Loucy (cell line): ENCODE measurements at regions not wholly inside any gene's neighbourhood (a gene's known extent, or its start where the extent isn't known, plus 50 kb on each side); places are given as distances from the start of the nearest gene placed in this dataset.

Experiments
- H2AFZ ChIP-seq: fragments of 200-600 bp; sonication (generic); 2 replicates; pipeline ENCODE4 v1.6.0; 2016; ENCODE audit warnings: antibody characterized with exemption, mild to moderate bottlenecking, low read length, moderate library complexity
- H3F3A ChIP-seq: fragments of 200-600 bp; 2 replicates; pipeline ENCODE4 v1.6.0; 2016; ENCODE audit warnings: antibody characterized with exemption, low read depth, mild to moderate bottlenecking
- H3K27me3 ChIP-seq: fragments of 200-600 bp; sonication (generic); 2 replicates; pipeline ENCODE4 v1.6.1; 2014; ENCODE audit warnings: low read length, mild to moderate bottlenecking; ENCODE audit not compliant: insufficient read depth, poor library complexity, severe bottlenecking
- H3K36me3 ChIP-seq: fragments of 200-600 bp; sonication (generic); 2 replicates; pipeline ENCODE4 v1.6.1; 2016; ENCODE audit warnings: low read length; ENCODE audit not compliant: insufficient read depth
- H3K4me1 ChIP-seq: fragments of 200-600 bp; sonication (generic); 2 replicates; pipeline ENCODE4 v1.5.1; 2014; ENCODE audit warnings: low read length, mild to moderate bottlenecking; ENCODE audit not compliant: insufficient read depth, poor library complexity, severe bottlenecking
- H3K4me2 ChIP-seq: fragments of 200-600 bp; sonication (generic); 2 replicates; pipeline ENCODE4 v1.6.0; 2014; ENCODE audit warnings: antibody characterized with exemption, low read length, low read depth, mild to moderate bottlenecking; ENCODE audit not compliant: poor library complexity, severe bottlenecking
- H3K4me3 ChIP-seq: fragments of 200-600 bp; sonication (generic); 2 replicates; pipeline ENCODE4 v1.5.1; 2014; ENCODE audit warnings: low read length, mild to moderate bottlenecking, mixed read lengths; ENCODE audit not compliant: poor library complexity, severe bottlenecking
- H3K79me2 ChIP-seq: fragments of 200-600 bp; sonication (generic); 2 replicates; pipeline ENCODE4 v1.6.1; 2014; ENCODE audit warnings: low read length; ENCODE audit not compliant: insufficient read depth
- H3K9ac ChIP-seq: fragments of 200-600 bp; sonication (generic); 2 replicates; pipeline ENCODE4 v1.6.0; 2014; ENCODE audit warnings: mild to moderate bottlenecking, low read depth, low read length, moderate library complexity; ENCODE audit not compliant: poor library complexity, severe bottlenecking
- H3K9me2 ChIP-seq: fragments of 200-600 bp; sonication (generic); replicated peaks from 2 replicates; pipeline ENCODE4 v1.6.1; 2016; ENCODE audit warnings: low read depth, low read length, mixed read lengths
- H3K9me3 ChIP-seq: fragments of 200-600 bp; sonication (generic); 2 replicates; pipeline ENCODE4 v1.6.1; 2014; ENCODE audit warnings: mild to moderate bottlenecking, antibody characterized with exemption, low read length, low read depth; ENCODE audit not compliant: insufficient read depth
- H4K20me1 ChIP-seq: fragments of 200-600 bp; sonication (generic); 2 replicates; pipeline ENCODE4 v1.6.0; 2014; ENCODE audit warnings: antibody characterized with exemption, low read length, mild to moderate bottlenecking; ENCODE audit not compliant: insufficient read depth, poor library complexity, severe bottlenecking
- CTCF ChIP-seq: fragments of 200-600 bp; sonication (generic); conservative IDR thresholded peaks from 2 replicates; pipeline ENCODE4 v1.5.1; 2014; ENCODE audit warnings: mild to moderate bottlenecking, antibody characterized with exemption, low read length
- EZH2phosphoT487 ChIP-seq: fragments of 200-600 bp; IDR thresholded peaks from 2 replicates; pipeline ENCODE4 v1.6.1; 2018; ENCODE audit warnings: antibody characterized with exemption, mild to moderate bottlenecking, moderate library complexity, borderline replicate concordance

DNA sequence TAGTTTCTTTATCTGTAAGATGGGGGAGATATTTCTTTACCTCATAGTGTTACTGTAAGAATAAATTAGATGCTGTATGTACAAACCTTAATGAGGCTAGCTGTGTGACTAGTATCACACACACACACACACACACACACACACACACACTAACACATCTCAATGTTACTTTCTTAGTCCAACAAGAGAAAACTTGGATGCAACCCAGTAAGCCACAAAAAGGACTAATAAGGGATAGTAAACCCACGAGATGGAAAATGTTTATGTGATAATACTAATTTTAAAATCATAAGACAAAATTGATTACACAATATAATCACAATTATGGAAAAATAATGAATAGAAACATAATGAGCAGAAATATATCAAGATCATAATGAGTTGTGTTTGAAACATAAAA lies 437.7 kb upstream of the ZNF507 start:
- TF ChIP-seq EZH2phosphoT487 (no peak), CTCF (no peak)
- H3K9me3 ChIP-seq: peaks cover 4% of the 10 kb centered on the region; the same call in 1 of the 2 replicates
- H3F3A ChIP-seq: no peaks in the 10 kb centered on the region
- no peak overlapping the region for H3K9ac ChIP-seq
- no peaks in the 10 kb centered on the region for H4K20me1 ChIP-seq
- H3K9me2 ChIP-seq: no peaks in the 10 kb centered on the region
- no peaks in the 10 kb centered on the region for H3K79me2 ChIP-seq
- H3K4me2 ChIP-seq: no peak overlapping the region
- H3K4me1 ChIP-seq: no peaks in the 10 kb centered on the region
- no peak overlapping the region for H3K4me3 ChIP-seq
- H3K27me3 ChIP-seq: no peaks in the 10 kb centered on the region
- H2AFZ ChIP-seq: no peak overlapping the region
- no peaks in the 10 kb centered on the region for H3K36me3 ChIP-seq

GRCh38 chr19:31908080-31908479 lies 437.3 kb upstream of the ZNF507 start:
- no peak overlapping the region for H2AFZ ChIP-seq
- no peaks in the 10 kb centered on the region for H3K79me2 ChIP-seq
- no peaks in the 10 kb centered on the region for H3K36me3 ChIP-seq
- TF ChIP-seq CTCF (no peak), EZH2phosphoT487 (no peak)
- H3K4me1 ChIP-seq: no peaks in the 10 kb centered on the region
- H3K27me3 ChIP-seq: no peaks in the 10 kb centered on the region
- H3K4me3 ChIP-seq: no peak overlapping the region
- H3F3A ChIP-seq: no peaks in the 10 kb centered on the region
- 0 out of 2 replicates have a peak, but pooled peaks cover under 1% of the 10 kb centered on the region for H3K9me3 ChIP-seq
- H4K20me1 ChIP-seq: no peaks in the 10 kb centered on the region
- H3K9ac ChIP-seq: no peak overlapping the region
- H3K4me2 ChIP-seq: no peak overlapping the region
- no peaks in the 10 kb centered on the region for H3K9me2 ChIP-seq

- Histone ChIP-seq H3F3A (no peaks in the 10 kb centered on the region), H3K4me1 (no peaks in the 10 kb centered on the region), H3K4me2 (no peak overlapping the region), H2AFZ (no peak overlapping the region), H4K20me1 (no peaks in the 10 kb centered on the region), H3K4me3 (no peak overlapping the region), H3K36me3 (no peaks in the 10 kb centered on the region), H3K9ac (no peak overlapping the region), H3K27me3 (no peaks in the 10 kb centered on the region), H3K9me3 (no peaks in the 10 kb centered on the region), H3K79me2 (no peaks in the 10 kb centered on the region), H3K9me2 (no peaks in the 10 kb centered on the region)
- TF ChIP-seq EZH2phosphoT487: no peak
- TF ChIP-seq CTCF: no peak
Observed at GRCh38 chr19:31908496-31909225, 436.7 kb upstream of the ZNF507 start.
